Testis (tissue), 2 donors: ENCODE measurements at regions not wholly inside any gene's neighbourhood (a gene's known extent, or its start where the extent isn't known, plus 50 kb on each side); places are given as distances from the start of the nearest gene placed in this dataset.

Source experiments
- POLR2A ChIP-seq: fragments of 450-650 bp; IDR thresholded peaks from one replicate; pipeline ENCODE4 v1.6.1; 2017; ENCODE audit warnings: antibody characterized with exemption, mild to moderate bottlenecking, moderate library complexity
- TF ChIP-seq, protein P1 (sequence below), 3 experiments: fragments of 450-650 bp in 2 of 3; fragments of 200-600 bp in 1 of 3; sonication (generic) in 1 of 3; IDR thresholded peaks; one replicate each; pipeline ENCODE4 v1.5.1; 2016 to 2019; ENCODE audit warnings: antibody characterized with exemption in 3 of 3, mild to moderate bottlenecking in 2 of 3, moderate library complexity in 1 of 3

DNA sequence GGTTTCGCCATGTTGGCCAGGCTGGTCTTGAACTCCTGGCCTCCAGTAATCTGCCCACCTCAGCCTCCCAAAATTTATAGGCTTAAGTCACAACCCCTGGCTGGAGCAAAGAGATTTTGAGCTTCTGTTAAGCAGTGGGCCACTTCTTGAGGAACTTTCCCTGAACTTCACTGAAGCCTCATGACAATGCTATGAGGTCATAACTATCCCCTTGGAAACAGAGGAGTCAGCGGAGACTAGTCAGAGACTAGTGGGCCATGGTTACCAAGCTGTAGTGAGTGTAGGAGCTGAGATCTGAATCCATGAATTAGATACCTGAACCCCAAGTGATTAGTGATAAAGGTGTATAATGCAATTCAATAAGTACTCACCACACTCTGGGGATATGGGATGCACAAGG lies 145.1 kb upstream of the MSX1 start:
- TF ChIP-seq, protein P1, sequence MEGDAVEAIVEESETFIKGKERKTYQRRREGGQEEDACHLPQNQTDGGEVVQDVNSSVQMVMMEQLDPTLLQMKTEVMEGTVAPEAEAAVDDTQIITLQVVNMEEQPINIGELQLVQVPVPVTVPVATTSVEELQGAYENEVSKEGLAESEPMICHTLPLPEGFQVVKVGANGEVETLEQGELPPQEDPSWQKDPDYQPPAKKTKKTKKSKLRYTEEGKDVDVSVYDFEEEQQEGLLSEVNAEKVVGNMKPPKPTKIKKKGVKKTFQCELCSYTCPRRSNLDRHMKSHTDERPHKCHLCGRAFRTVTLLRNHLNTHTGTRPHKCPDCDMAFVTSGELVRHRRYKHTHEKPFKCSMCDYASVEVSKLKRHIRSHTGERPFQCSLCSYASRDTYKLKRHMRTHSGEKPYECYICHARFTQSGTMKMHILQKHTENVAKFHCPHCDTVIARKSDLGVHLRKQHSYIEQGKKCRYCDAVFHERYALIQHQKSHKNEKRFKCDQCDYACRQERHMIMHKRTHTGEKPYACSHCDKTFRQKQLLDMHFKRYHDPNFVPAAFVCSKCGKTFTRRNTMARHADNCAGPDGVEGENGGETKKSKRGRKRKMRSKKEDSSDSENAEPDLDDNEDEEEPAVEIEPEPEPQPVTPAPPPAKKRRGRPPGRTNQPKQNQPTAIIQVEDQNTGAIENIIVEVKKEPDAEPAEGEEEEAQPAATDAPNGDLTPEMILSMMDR (IDR thresholded peaks at IDR 0.05), result no peak
- no peak for TF ChIP-seq POLR2A
